PC-3 (cell line): ENCODE measurements at regions not wholly inside any gene's neighbourhood (a gene's known extent, or its start where the extent isn't known, plus 50 kb on each side); places are given as distances from the start of the nearest gene placed in this dataset.

Experiments used
- ATAC-seq: fragments of 200-7000 bp; cut with Tn5 transposase; 2 replicates; pipeline ENCODE4 v1.9.1; 2020; ENCODE audit warnings: mild to moderate bottlenecking, moderate library complexity
- BruUV-seq: library from RNA; stranded (reverse); fragments of 400-500 nt; replicated peaks from 2 replicates; lab custom pipeline; 2021; lab: Mats Ljungman, UMichigan
- CTCF ChIA-PET: fragments of 300-600 bp; sonication (Branson Sonifier 250); formaldehyde crosslinking; loops from one replicate; lab custom pipeline; 2022; ENCODE audit warnings: antibody characterized with exemption; lab: Charles Lee
- POLR2A ChIA-PET: fragments of 300-600 bp; sonication (Branson Sonifier 250); formaldehyde crosslinking; loops from one replicate; lab custom pipeline; 2022; ENCODE audit warnings: antibody characterized with exemption; ENCODE audit not compliant: unreplicated experiment; lab: Charles Lee
- DNase-seq: peaks from one replicate; pipeline ENCODE4 v3.0.0-alpha.2; 2015
- H2AFZ ChIP-seq: fragments of 300-600 bp; sonication (generic); 2 replicates; pipeline ENCODE4 v1.6.0; 2016; ENCODE audit warnings: antibody characterized with exemption, low read length
- H3F3A ChIP-seq: fragments of 300-600 bp; sonication (generic); one replicate; pipeline ENCODE4 v1.6.0; 2017; ENCODE audit warnings: antibody characterized with exemption, low read length, control low read depth, mild to moderate bottlenecking; ENCODE audit not compliant: unreplicated experiment
- H3K27ac ChIP-seq: fragments of 300-600 bp; sonication (generic); 2 replicates; pipeline ENCODE4 v1.5.1; 2016; ENCODE audit warnings: mild to moderate bottlenecking, low read length
- H3K27me3 ChIP-seq: fragments of 300-600 bp; sonication (generic); 2 replicates; pipeline ENCODE4 v1.6.1; 2016; ENCODE audit warnings: low read length, mixed read lengths
- H3K36me3 ChIP-seq: fragments of 300-600 bp; sonication (generic); 2 replicates; pipeline ENCODE4 v1.6.1; 2016; ENCODE audit warnings: low read depth, mixed run types, low read length, mixed read lengths
- H3K4me1 ChIP-seq: fragments of 300-600 bp; sonication (generic); 2 replicates; pipeline ENCODE4 v1.5.1; 2016; ENCODE audit warnings: low read length; ENCODE audit not compliant: insufficient read depth
- H3K4me2 ChIP-seq: fragments of 300-600 bp; sonication (generic); 2 replicates; pipeline ENCODE4 v1.6.0; 2016; ENCODE audit warnings: low read length
- H3K4me3 ChIP-seq: fragments of 300-600 bp; sonication (generic); 2 replicates; pipeline ENCODE4 v1.5.1; 2016; ENCODE audit warnings: mild to moderate bottlenecking, low read length, mixed read lengths
- H3K79me2 ChIP-seq: fragments of 300-600 bp; sonication (generic); 2 replicates; pipeline ENCODE4 v1.6.1; 2017; ENCODE audit warnings: low read length, mixed read lengths
- H3K9ac ChIP-seq: fragments of 300-600 bp; sonication (generic); 2 replicates; pipeline ENCODE4 v1.6.0; 2016; ENCODE audit warnings: mild to moderate bottlenecking, low read length
- H3K9me2 ChIP-seq: fragments of 300-600 bp; sonication (generic); replicated peaks from 2 replicates; pipeline ENCODE4 v1.6.1; 2016; ENCODE audit warnings: mixed run types, low read length, mixed read lengths
- H3K9me3 ChIP-seq: fragments of 300-600 bp; sonication (generic); 2 replicates; pipeline ENCODE4 v1.6.1; 2016; ENCODE audit warnings: low read length, mixed read lengths
- H4K20me1 ChIP-seq: fragments of 300-600 bp; sonication (generic); 2 replicates; pipeline ENCODE4 v1.6.1; 2016; ENCODE audit warnings: low read length, mixed read lengths
- CTCF ChIP-seq: fragments of 300-600 bp; sonication (generic); conservative IDR thresholded peaks from 2 replicates; pipeline ENCODE4 v1.5.1; 2017; ENCODE audit warnings: antibody characterized with exemption, low read depth, mild to moderate bottlenecking, low read length
- EZH2 ChIP-seq: fragments of 300-600 bp; sonication (generic); IDR thresholded peaks from one replicate; pipeline ENCODE4 v1.6.1; 2017; ENCODE audit warnings: antibody characterized with exemption, mild to moderate bottlenecking, low read length; ENCODE audit not compliant: unreplicated experiment
- EZH2phosphoT487 ChIP-seq: fragments of 300-600 bp; sonication (generic); IDR thresholded peaks from 2 replicates; pipeline ENCODE4 v1.6.1; 2018; ENCODE audit warnings: mild to moderate bottlenecking, antibody characterized with exemption, low read length, borderline replicate concordance
- intact Hi-C: fragments of 100-400 bp; cut with micrococcal nuclease; formaldehyde crosslinking; loops from 2 replicates; pipeline ENCODE4 v1.9.0; 2023

- Histone ChIP-seq H3K9ac (no peak overlapping the region), H3K9me2 (no peaks in the 10 kb centered on the region), H3F3A (no peaks in the 10 kb centered on the region), H3K4me1 (peaks cover 20% of the 10 kb centered on the region), H2AFZ (peak overlapping the region; percentile 28; the same call in 1 of the 2 replicates), H3K9me3 (no peaks in the 10 kb centered on the region), H3K27ac (no peak overlapping the region), H3K36me3 (no peaks in the 10 kb centered on the region), H3K27me3 (no peaks in the 10 kb centered on the region), H3K4me2 (peak overlapping the region; percentile 16; the same call in 1 of the 2 replicates), H3K79me2 (no peaks in the 10 kb centered on the region), H3K4me3 (no peak overlapping the region), H4K20me1 (no peaks in the 10 kb centered on the region)
- POLR2A ChIA-PET, result no interaction called here
- DNase-seq (peak; percentile 64), ATAC-seq (peak; percentile 37)
- intact Hi-C loops, result no loop called here
- TF ChIP-seq EZH2phosphoT487, result no peak
- no TSS peak for BruUV-seq
- CTCF ChIA-PET, result no interaction called here
These were observed 68.9 kb upstream of the PPP2R3A start for GRCh38 chr3:135896613-135897012.

- H3K4me1 ChIP-seq, result peaks cover 20% of the 10 kb centered on the region
- intact Hi-C loops, result no loop called here
- no peaks in the 10 kb centered on the region for H3K79me2 ChIP-seq
- POLR2A ChIA-PET, result no interaction called here
- no peak overlapping the region for H3K4me2 ChIP-seq
- no peak for ATAC-seq
- H4K20me1 ChIP-seq, result no peaks in the 10 kb centered on the region
- DNase-seq, result no peak
- CTCF ChIA-PET, result no interaction called here
- no TSS peak for BruUV-seq
- H3K9ac ChIP-seq, result no peak overlapping the region
- H3F3A ChIP-seq, result no peaks in the 10 kb centered on the region
- TF ChIP-seq EZH2phosphoT487 (no peak), CTCF (no peak), EZH2 (no peak)
- no peaks in the 10 kb centered on the region for H3K9me3 ChIP-seq
- no peak overlapping the region for H3K4me3 ChIP-seq
- no peak overlapping the region for H3K27ac ChIP-seq
- H3K36me3 ChIP-seq, result no peaks in the 10 kb centered on the region
- no peak overlapping the region for H2AFZ ChIP-seq
- no peaks in the 10 kb centered on the region for H3K9me2 ChIP-seq
- H3K27me3 ChIP-seq, result no peaks in the 10 kb centered on the region
These were observed 67.8 kb upstream of the PPP2R3A start for GRCh38 chr3:135897715-135898114.

- H3F3A ChIP-seq, result no peaks in the 10 kb centered on the region
- H3K79me2 ChIP-seq, result no peaks in the 10 kb centered on the region
- no peaks in the 10 kb centered on the region for H3K9me3 ChIP-seq
- POLR2A ChIA-PET, result no interaction called here
- CTCF ChIA-PET, result interaction anchor here (0.5 kb wide), 1 partner anchor 131 kb away, joined by 3 read pairs; no protein-coding TSS in a partner anchor
- ATAC-seq (no peak), DNase-seq (no peak)
- no peak overlapping the region for H2AFZ ChIP-seq
- no TSS peak for BruUV-seq
- no peaks in the 10 kb centered on the region for H3K9me2 ChIP-seq
- H3K27ac ChIP-seq, result no peak overlapping the region
- H3K27me3 ChIP-seq, result no peaks in the 10 kb centered on the region
- no peak overlapping the region for H3K9ac ChIP-seq
- peaks cover 20% of the 10 kb centered on the region for H3K4me1 ChIP-seq
- no peak overlapping the region for H3K4me2 ChIP-seq
- H3K36me3 ChIP-seq, result no peaks in the 10 kb centered on the region
- H3K4me3 ChIP-seq, result no peak overlapping the region
- intact Hi-C loops, result no loop called here
- no peaks in the 10 kb centered on the region for H4K20me1 ChIP-seq
- TF ChIP-seq EZH2 (no peak), EZH2phosphoT487 (no peak), CTCF (no peak)
These were observed 66.8 kb upstream of the PPP2R3A start for GRCh38 chr3:135898774-135899173.
